ENCODE measurements at regions not wholly inside any gene's neighbourhood (a gene's known extent, or its start where the extent isn't known, plus 50 kb on each side); places are given as distances from the start of the nearest gene placed in this dataset.

GRCh38 chr5:15245913-15246312, 254.1 kb upstream of the FBXL7 start:
- Mint-ChIP-seq H3K9me3 (ENCODE audit: insufficient read depth) (peaks cover 15% of the 10 kb centered on the region), H3K4me3 (no peak overlapping the region), H3K36me3 (ENCODE audit: low read depth) (no peaks in the 10 kb centered on the region), H3K27me3 (ENCODE audit: low read depth) (no peaks in the 10 kb centered on the region), H3K4me1 (ENCODE audit: low read depth) (no peaks in the 10 kb centered on the region), H3K27ac (no peak overlapping the region)
- DNase-seq (no peak), ATAC-seq (no peak)
- POLR2A ChIA-PET = no interaction called here
- CTCF ChIA-PET = no interaction called here

- Mint-ChIP-seq H3K4me1 (ENCODE audit: low read depth) (no peaks in the 10 kb centered on the region), H3K9me3 (ENCODE audit: insufficient read depth) (peaks cover 23% of the 10 kb centered on the region), H3K4me3 (no peak overlapping the region), H3K27ac (no peak overlapping the region), H3K36me3 (ENCODE audit: low read depth) (no peaks in the 10 kb centered on the region), H3K27me3 (ENCODE audit: low read depth) (no peaks in the 10 kb centered on the region)
- ChIA-PET CTCF (no interaction called here), POLR2A (no interaction called here)
- DNase-seq (no peak), ATAC-seq (no peak)
These were observed 256.5 kb upstream of the FBXL7 start for GRCh38 chr5:15243301-15244020.

GRCh38 chr5:15241216-15241821, 258.7 kb upstream of the FBXL7 start:
- DNase-seq = no peak
- Mint-ChIP-seq H3K27ac (no peak overlapping the region), H3K4me1 (ENCODE audit: low read depth) (no peaks in the 10 kb centered on the region), H3K4me3 (no peak overlapping the region), H3K36me3 (ENCODE audit: low read depth) (no peaks in the 10 kb centered on the region), H3K27me3 (ENCODE audit: low read depth) (no peaks in the 10 kb centered on the region), H3K9me3 (ENCODE audit: insufficient read depth) (peaks cover 23% of the 10 kb centered on the region)
- no peak for ATAC-seq
- ChIA-PET CTCF (no interaction called here), POLR2A (no interaction called here)

GRCh38 chr5:15238006-15238405, 262.0 kb upstream of the FBXL7 start:
- no peak for DNase-seq
- Mint-ChIP-seq H3K36me3 (ENCODE audit: low read depth) (no peaks in the 10 kb centered on the region), H3K4me1 (ENCODE audit: low read depth) (no peaks in the 10 kb centered on the region), H3K9me3 (ENCODE audit: insufficient read depth) (peaks cover 13% of the 10 kb centered on the region), H3K27ac (no peak overlapping the region), H3K27me3 (ENCODE audit: low read depth) (no peaks in the 10 kb centered on the region), H3K4me3 (no peak overlapping the region)
- ChIA-PET POLR2A (no interaction called here), CTCF (no interaction called here)
- no peak for ATAC-seq

GRCh38 chr5:15236911-15237508, 263.0 kb upstream of the FBXL7 start:
- H3K9me3 Mint-ChIP-seq (ENCODE audit: insufficient read depth) = peaks cover 13% of the 10 kb centered on the region
- POLR2A ChIA-PET = interaction anchor here (0.6 kb wide), 1 partner anchor 864 kb away, joined by 4 read pairs; no protein-coding TSS in a partner anchor
- ATAC-seq = no peak
- CTCF ChIA-PET = no interaction called here
- H3K4me3 Mint-ChIP-seq = no peak overlapping the region
- H3K27ac Mint-ChIP-seq = no peak overlapping the region
- DNase-seq = no peak
- H3K27me3 Mint-ChIP-seq (ENCODE audit: low read depth) = no peaks in the 10 kb centered on the region
- H3K4me1 Mint-ChIP-seq (ENCODE audit: low read depth) = no peaks in the 10 kb centered on the region
- H3K36me3 Mint-ChIP-seq (ENCODE audit: low read depth) = no peaks in the 10 kb centered on the region

- Mint-ChIP-seq H3K4me3 (no peak overlapping the region), H3K9me3 (ENCODE audit: insufficient read depth) (peaks cover 7% of the 10 kb centered on the region), H3K36me3 (ENCODE audit: low read depth) (no peaks in the 10 kb centered on the region), H3K27me3 (ENCODE audit: low read depth) (no peaks in the 10 kb centered on the region), H3K4me1 (ENCODE audit: low read depth) (no peaks in the 10 kb centered on the region), H3K27ac (no peak overlapping the region)
- ChIA-PET CTCF (no interaction called here), POLR2A (no interaction called here)
- DNase-seq = no peak
- no peak for ATAC-seq
These were observed 265.1 kb upstream of the FBXL7 start for GRCh38 chr5:15234911-15235310.

- no peaks in the 10 kb centered on the region for H3K27me3 Mint-ChIP-seq (ENCODE audit: low read depth)
- no peaks in the 10 kb centered on the region for H3K36me3 Mint-ChIP-seq (ENCODE audit: low read depth)
- DNase-seq = no peak
- H3K9me3 Mint-ChIP-seq (ENCODE audit: insufficient read depth) = peaks cover 3% of the 10 kb centered on the region
- POLR2A ChIA-PET = no interaction called here
- no peak for ATAC-seq
- H3K4me3 Mint-ChIP-seq = no peak overlapping the region
- H3K4me1 Mint-ChIP-seq (ENCODE audit: low read depth) = no peaks in the 10 kb centered on the region
- CTCF ChIA-PET = no interaction called here
- H3K27ac Mint-ChIP-seq = no peak overlapping the region
These were observed 265.6 kb upstream of the FBXL7 start for GRCh38 chr5:15234366-15234765.

GRCh38 chr5:15233566-15233965, 266.4 kb upstream of the FBXL7 start:
- ATAC-seq (no peak), DNase-seq (no peak)
- Mint-ChIP-seq H3K4me1 (ENCODE audit: low read depth) (no peaks in the 10 kb centered on the region), H3K4me3 (no peak overlapping the region), H3K27me3 (ENCODE audit: low read depth) (no peaks in the 10 kb centered on the region), H3K36me3 (ENCODE audit: low read depth) (no peaks in the 10 kb centered on the region), H3K9me3 (ENCODE audit: insufficient read depth) (no peaks in the 10 kb centered on the region), H3K27ac (no peak overlapping the region)
- ChIA-PET CTCF (no interaction called here), POLR2A (no interaction called here)

GRCh38 chr5:15222156-15222555, 277.8 kb upstream of the FBXL7 start:
- ATAC-seq (no peak), DNase-seq (no peak)
- H3K36me3 Mint-ChIP-seq (ENCODE audit: low read depth) = no peaks in the 10 kb centered on the region
- peaks cover 9% of the 10 kb centered on the region for H3K9me3 Mint-ChIP-seq (ENCODE audit: insufficient read depth)
- no peaks in the 10 kb centered on the region for H3K27me3 Mint-ChIP-seq (ENCODE audit: low read depth)
- H3K4me3 Mint-ChIP-seq = no peak overlapping the region
- POLR2A ChIA-PET = no interaction called here
- CTCF ChIA-PET = no interaction called here
- no peak overlapping the region for H3K27ac Mint-ChIP-seq
- no peaks in the 10 kb centered on the region for H3K4me1 Mint-ChIP-seq (ENCODE audit: low read depth)

GRCh38 chr5:15220642-15221173, 279.3 kb upstream of the FBXL7 start:
- Mint-ChIP-seq H3K27me3 (ENCODE audit: low read depth) (no peaks in the 10 kb centered on the region), H3K9me3 (ENCODE audit: insufficient read depth) (peaks cover 9% of the 10 kb centered on the region), H3K27ac (no peak overlapping the region), H3K4me3 (no peak overlapping the region), H3K36me3 (ENCODE audit: low read depth) (no peaks in the 10 kb centered on the region), H3K4me1 (ENCODE audit: low read depth) (no peaks in the 10 kb centered on the region)
- ATAC-seq (no peak), DNase-seq (no peak)
- ChIA-PET POLR2A (no interaction called here), CTCF (no interaction called here)

- Mint-ChIP-seq H3K27me3 (ENCODE audit: low read depth) (no peaks in the 10 kb centered on the region), H3K36me3 (ENCODE audit: low read depth) (no peaks in the 10 kb centered on the region), H3K9me3 (ENCODE audit: insufficient read depth) (peaks cover under 1% of the 10 kb centered on the region), H3K4me3 (no peak overlapping the region), H3K4me1 (ENCODE audit: low read depth) (no peaks in the 10 kb centered on the region), H3K27ac (no peak overlapping the region)
- no peak for ATAC-seq
- DNase-seq = no peak
- ChIA-PET CTCF (no interaction called here), POLR2A (no interaction called here)
These were observed 284.9 kb upstream of the FBXL7 start for GRCh38 chr5:15215056-15215455.

- Mint-ChIP-seq H3K27ac (no peak overlapping the region), H3K9me3 (ENCODE audit: insufficient read depth) (peaks cover 2% of the 10 kb centered on the region), H3K4me1 (ENCODE audit: low read depth) (no peaks in the 10 kb centered on the region), H3K27me3 (ENCODE audit: low read depth) (no peaks in the 10 kb centered on the region), H3K36me3 (ENCODE audit: low read depth) (no peaks in the 10 kb centered on the region), H3K4me3 (no peak overlapping the region)
- CTCF ChIA-PET = no interaction called here
- DNase-seq (no peak), ATAC-seq (no peak)
- POLR2A ChIA-PET = no interaction called here
These were observed 286.0 kb upstream of the FBXL7 start for GRCh38 chr5:15214010-15214409.

Measured in activated CD8-positive, alpha-beta T cell treated with anti-CD3 and anti-CD28 coated beads, Interleukin-2, amount 10 ng/mL, durations not matched to agents 7 days and 5 days (primary cell).